Endothelial cell of umbilical vein (primary cell): ENCODE measurements at regions not wholly inside any gene's neighbourhood (a gene's known extent, or its start where the extent isn't known, plus 50 kb on each side); places are given as distances from the start of the nearest gene placed in this dataset.

Source experiments
- BruUV-seq: library from RNA; stranded (reverse); fragments of 400-500 nt; replicated peaks from 2 replicates; lab custom pipeline; 2021; lab: Mats Ljungman, UMichigan
- CTCF ChIA-PET: fragments of 300-600, 350-600 bp; sonication (Branson Sonifier 250); formaldehyde crosslinking; loops from one replicate; lab custom pipeline; 2021; ENCODE audit warnings: antibody characterized with exemption, inconsistent platforms; lab: Charles Lee
- POLR2A ChIA-PET: fragments of 300-600, 350-600 bp; sonication (Branson Sonifier 250); formaldehyde crosslinking; loops from one replicate; lab custom pipeline; 2021; ENCODE audit warnings: antibody characterized with exemption, inconsistent platforms; lab: Charles Lee
- DNase-seq: peaks from one replicate; pipeline ENCODE4 v3.0.0-alpha.2; 2011; ENCODE audit warnings: low read depth, low spot score
- FAIRE-seq: peaks from 2 replicates; lab custom pipeline; 2011; peaks lifted over from hg19 to GRCh38; lab: Jason Lieb, UNC
- H2AFZ ChIP-seq: 2 replicates; pipeline ENCODE4 v1.6.0; 2012; ENCODE audit warnings: low read depth, low read length, control low read depth, inconsistent platforms
- H3K27ac ChIP-seq: 2 replicates; pipeline ENCODE4 v1.5.1; 2011; ENCODE audit warnings: low read depth, mild to moderate bottlenecking, control low read depth, low read length, moderate library complexity; ENCODE audit not compliant: insufficient read depth
- H3K27me3 ChIP-seq, 2 experiments: 2 replicates each; pipeline versions ENCODE4 v1.6.0 to v1.6.1; 2011; ENCODE audit warnings: low read length in 2 of 2, mixed read lengths in 1 of 2; ENCODE audit not compliant: control insufficient read depth in 2 of 2, insufficient read depth in 2 of 2
- H3K36me3 ChIP-seq, 2 experiments: 2 replicates in 1 of 2; 3 replicates in 1 of 2; pipeline ENCODE4 v1.5.1; 2011; ENCODE audit warnings: low read length in 2 of 2, mild to moderate bottlenecking in 1 of 2, moderate library complexity in 1 of 2; ENCODE audit not compliant: control insufficient read depth in 2 of 2, insufficient read depth in 2 of 2; ENCODE audit errors: extremely low read depth in 1 of 2
- H3K4me1 ChIP-seq: 3 replicates; pipeline ENCODE4 v1.5.1; 2011; ENCODE audit warnings: mild to moderate bottlenecking, low read length; ENCODE audit not compliant: control insufficient read depth, insufficient read depth; ENCODE audit errors: extremely low read depth
- H3K4me2 ChIP-seq: 2 replicates; pipeline ENCODE4 v1.6.1; 2011; ENCODE audit warnings: low read length, control low read depth, mixed read lengths; ENCODE audit not compliant: insufficient read depth
- H3K4me3 ChIP-seq, 3 experiments: fragments of 200-600 bp in 1 of 3; sonication (generic), shearing (Covaris generic) in 1 of 3; replicated peaks in 1 of 3; 2 replicates each; pipeline ENCODE4 v1.5.1; 2011 to 2016; ENCODE audit warnings: control low read depth in 3 of 3, low read length in 3 of 3, mild to moderate bottlenecking in 2 of 3, inconsistent platforms in 1 of 3, low read depth in 1 of 3, moderate library complexity in 1 of 3; ENCODE audit not compliant: insufficient read depth in 1 of 3
- H3K79me2 ChIP-seq: 2 replicates; pipeline ENCODE4 v1.6.0; 2012; ENCODE audit warnings: low read length, inconsistent platforms; ENCODE audit not compliant: control insufficient read depth, insufficient read depth
- H3K9ac ChIP-seq: replicated peaks from 2 replicates; pipeline ENCODE3; 2011; ENCODE audit warnings: low read length, control low read depth; ENCODE audit not compliant: insufficient read depth; ENCODE audit errors: extremely low read depth
- H3K9me1 ChIP-seq: replicated peaks from 3 replicates; pipeline ENCODE4 v1.6.0; 2011; ENCODE audit warnings: mild to moderate bottlenecking, low read length; ENCODE audit not compliant: control insufficient read depth, insufficient read depth; ENCODE audit errors: extremely low read depth
- H3K9me3 ChIP-seq: replicated peaks from 2 replicates; pipeline ENCODE4 v1.5.1; 2012; ENCODE audit warnings: low read length, inconsistent platforms; ENCODE audit not compliant: control insufficient read depth, insufficient read depth
- H4K20me1 ChIP-seq: replicated peaks from 2 replicates; pipeline ENCODE3; 2011; ENCODE audit warnings: mild to moderate bottlenecking, low read length; ENCODE audit not compliant: control insufficient read depth, insufficient read depth; ENCODE audit errors: extremely low read depth
- FOS ChIP-seq: IDR thresholded peaks from 2 replicates; pipeline ENCODE4 v1.6.1; 2011; ENCODE audit warnings: mild to moderate bottlenecking, low read length, moderate library complexity, borderline replicate concordance; ENCODE audit not compliant: insufficient read depth
- GATA2 ChIP-seq: IDR thresholded peaks from 2 replicates; pipeline ENCODE4 v1.7.0; 2011; ENCODE audit warnings: low read depth, mild to moderate bottlenecking, moderate library complexity, mixed read lengths, low read length; ENCODE audit not compliant: insufficient read length, insufficient read depth
- JUN ChIP-seq: IDR thresholded peaks from 2 replicates; pipeline ENCODE4 v1.6.1; 2011; ENCODE audit warnings: borderline replicate concordance, low read depth; ENCODE audit not compliant: insufficient read length, insufficient read depth
- POLR2A ChIP-seq: IDR thresholded peaks from 2 replicates; pipeline ENCODE4 v1.6.1; 2012; ENCODE audit warnings: low read depth, mild to moderate bottlenecking, control low read depth, low read length
- POLR2AphosphoS5 ChIP-seq: IDR thresholded peaks from 2 replicates; pipeline ENCODE4 v1.6.1; 2012; ENCODE audit warnings: low read depth, mild to moderate bottlenecking, control low read depth, low read length, moderate library complexity; ENCODE audit not compliant: insufficient read depth
- dilution Hi-C: fragments of 300-500 bp; cut with MboI; formaldehyde crosslinking; loops from one replicate; pipeline ENCODE4 v1.15.0; 2019; ENCODE audit warnings: low sequenced_read_pairs; ENCODE audit not compliant: extremely low pct_ligation_motif_present
- intact Hi-C: fragments of 100-400 bp; cut with micrococcal nuclease; formaldehyde crosslinking; loops from one replicate; pipeline ENCODE4 v1.10.0; 2022
- TF ChIP-seq, protein P1 (sequence below), 2 donors: IDR thresholded peaks; 1 replicate in 1 of 2; 2 replicates in 1 of 2; pipeline ENCODE4 v1.5.1; 2011; ENCODE audit warnings: low read length in 2 of 2, mild to moderate bottlenecking in 2 of 2, moderate library complexity in 2 of 2, control low read depth in 1 of 2, inconsistent platforms in 1 of 2, low read depth in 1 of 2; ENCODE audit not compliant: insufficient read depth in 1 of 2; ENCODE audit errors: extremely low read depth in 1 of 2

DNA sequence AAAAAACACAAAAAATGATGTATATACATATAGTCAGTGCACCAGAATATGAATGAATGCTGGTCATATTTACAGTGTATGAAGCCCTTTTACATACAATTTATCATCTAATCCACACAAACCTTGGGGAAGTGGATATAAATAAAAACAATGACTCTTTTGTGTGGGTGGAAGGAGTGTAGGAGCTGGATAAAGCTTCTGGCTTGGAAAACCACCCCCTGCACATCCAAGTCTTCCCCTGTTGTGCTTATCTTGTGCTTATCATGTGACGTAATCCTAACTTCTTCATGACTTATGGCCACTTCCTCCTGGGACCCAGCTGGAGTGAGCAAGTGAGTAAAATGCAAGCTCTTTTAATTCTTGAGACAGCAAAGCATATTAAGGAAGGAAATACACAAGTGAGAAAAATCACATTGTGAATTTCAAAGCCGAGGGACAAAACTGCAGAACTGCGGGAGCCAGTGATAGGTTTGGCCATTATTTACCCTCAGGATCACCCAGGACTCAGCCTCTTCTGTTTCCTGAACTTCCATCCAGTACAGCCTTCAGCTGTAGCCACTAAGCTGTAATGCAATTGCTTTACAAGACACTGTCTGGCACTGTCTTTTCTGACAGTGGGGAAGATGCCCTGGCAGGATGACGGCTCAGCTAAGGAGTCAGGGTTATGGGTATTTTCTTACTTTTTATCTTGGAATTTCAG, 104.0 kb upstream of the PPM1J start:
- dilution Hi-C loops: no loop called here
- H4K20me1 ChIP-seq: no peaks in the 10 kb centered on the region
- H2AFZ ChIP-seq: peak overlapping the region; percentile 75
- H3K27me3 ChIP-seq: no peaks in the 10 kb centered on the region
- H3K9me1 ChIP-seq: no peaks in the 10 kb centered on the region
- DNase-seq (peak; percentile 95), FAIRE-seq (peak; percentile 88)
- ChIA-PET POLR2A (interaction anchor here (0.8 to 1.7 kb wide), 5 partner anchors 30 to 144 kb away, joined by 3 to 8 read pairs (median 3); partner anchors contain the start of gene SLC16A1), CTCF (interaction anchor here (0.6 to 2.7 kb wide), 22 partner anchors 9 to 254 kb away, joined by 3 to 17 read pairs (median 5); partner anchors contain the start of genes LRIG2, PPM1J and SLC16A1)
- H3K36me3 ChIP-seq: no peaks in the 10 kb centered on the region
- intact Hi-C loops: loop anchor here (1.0 kb wide), 2 partner anchors 47 to 223 kb away; no protein-coding TSS in a partner anchor
- peaks cover 31% of the 10 kb centered on the region for H3K4me1 ChIP-seq
- no peaks in the 10 kb centered on the region for H3K79me2 ChIP-seq
- TF ChIP-seq POLR2A: peak; percentile 18
- peak; percentile 99 for TF ChIP-seq GATA2
- peak; percentile 76 for TF ChIP-seq POLR2AphosphoS5
- peak; percentile 96 for TF ChIP-seq JUN
- TF ChIP-seq, protein P1, sequence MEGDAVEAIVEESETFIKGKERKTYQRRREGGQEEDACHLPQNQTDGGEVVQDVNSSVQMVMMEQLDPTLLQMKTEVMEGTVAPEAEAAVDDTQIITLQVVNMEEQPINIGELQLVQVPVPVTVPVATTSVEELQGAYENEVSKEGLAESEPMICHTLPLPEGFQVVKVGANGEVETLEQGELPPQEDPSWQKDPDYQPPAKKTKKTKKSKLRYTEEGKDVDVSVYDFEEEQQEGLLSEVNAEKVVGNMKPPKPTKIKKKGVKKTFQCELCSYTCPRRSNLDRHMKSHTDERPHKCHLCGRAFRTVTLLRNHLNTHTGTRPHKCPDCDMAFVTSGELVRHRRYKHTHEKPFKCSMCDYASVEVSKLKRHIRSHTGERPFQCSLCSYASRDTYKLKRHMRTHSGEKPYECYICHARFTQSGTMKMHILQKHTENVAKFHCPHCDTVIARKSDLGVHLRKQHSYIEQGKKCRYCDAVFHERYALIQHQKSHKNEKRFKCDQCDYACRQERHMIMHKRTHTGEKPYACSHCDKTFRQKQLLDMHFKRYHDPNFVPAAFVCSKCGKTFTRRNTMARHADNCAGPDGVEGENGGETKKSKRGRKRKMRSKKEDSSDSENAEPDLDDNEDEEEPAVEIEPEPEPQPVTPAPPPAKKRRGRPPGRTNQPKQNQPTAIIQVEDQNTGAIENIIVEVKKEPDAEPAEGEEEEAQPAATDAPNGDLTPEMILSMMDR (IDR thresholded peaks at IDR 0.05; ENCODE audit: extremely low read depth in 1 of 2, insufficient read depth in 1 of 2, low read depth in 1 of 2, low read length in 2 of 2): no peak
- TF ChIP-seq FOS: peak; percentile 66
- BruUV-seq: TSS peak; percentile 80
- peak overlapping the region; percentile 89 for H3K4me2 ChIP-seq
- peak overlapping the region in 1 of 3 experiments; percentile 43 for H3K4me3 ChIP-seq
- no peaks in the 10 kb centered on the region for H3K9me3 ChIP-seq
- peak overlapping the region; percentile 93 for H3K27ac ChIP-seq
- peak overlapping the region; percentile 71 for H3K9ac ChIP-seq
